ENCODE measurements at regions not wholly inside any gene's neighbourhood (a gene's known extent, or its start where the extent isn't known, plus 50 kb on each side); places are given as distances from the start of the nearest gene placed in this dataset.
"Not testable (repeated sequence)": the region's sequence is repeated elsewhere in the genome, so short reads cannot be mapped to it uniquely, and the experiment has no call there.

- Histone ChIP-seq H3K9me3 (ENCODE audit: control insufficient read depth, insufficient read depth, low read length) (no peaks in the 10 kb centered on the region), H3K36me3 (ENCODE audit: control insufficient read depth, insufficient read depth, low read length) (no peaks in the 10 kb centered on the region), H3K27me3 (ENCODE audit: control insufficient read depth, insufficient read depth, low read length) (no peaks in the 10 kb centered on the region), H3K4me1 (ENCODE audit: control insufficient read depth, insufficient read depth, low read length) (no peaks in the 10 kb centered on the region), H3K4me3 (ENCODE audit: low read length) (no peak overlapping the region), H3K27ac (ENCODE audit: low read length) (no peak overlapping the region)
- DNase-seq (ENCODE audit: low read depth, low spot score) = no peak
- no CpG with 5 or more reads among the region's 3 CpGs for WGBS (ENCODE audit: insufficient coverage, insufficient read length)
Measured at GRCh38 chr6:96345501-96345900, 176.1 kb upstream of the UFL1 start.

DNA sequence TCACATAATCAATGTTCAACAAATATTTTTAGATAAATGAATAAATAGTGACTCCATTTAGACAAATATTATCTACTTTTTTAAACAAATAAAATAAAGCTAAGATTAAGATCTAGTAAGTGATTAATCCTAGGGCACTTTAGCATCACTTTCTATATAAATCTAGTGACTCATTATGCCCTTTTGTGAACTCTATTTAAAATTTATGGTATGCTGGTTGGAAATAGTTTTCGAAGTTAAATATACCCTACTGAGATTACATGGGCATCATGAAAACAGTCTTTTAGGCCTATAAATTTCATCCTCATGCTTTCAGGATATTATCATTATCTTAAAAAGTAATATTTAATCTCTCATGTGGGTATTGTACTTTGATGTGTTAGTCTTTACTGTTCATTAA, 140.4 kb upstream of the UFL1 start:
- Histone ChIP-seq H3K36me3 (ENCODE audit: control insufficient read depth, insufficient read depth, low read length) (no peaks in the 10 kb centered on the region), H3K4me1 (ENCODE audit: control insufficient read depth, insufficient read depth, low read length) (no peaks in the 10 kb centered on the region), H3K4me3 (ENCODE audit: low read length) (no peak overlapping the region), H3K9me3 (ENCODE audit: control insufficient read depth, insufficient read depth, low read length) (no peaks in the 10 kb centered on the region), H3K27me3 (ENCODE audit: control insufficient read depth, insufficient read depth, low read length) (no peaks in the 10 kb centered on the region), H3K27ac (ENCODE audit: low read length) (no peak overlapping the region)
- whole genome bisulfite sequencing (ENCODE audit: insufficient coverage, insufficient read length) = no CpG with 5 or more reads among the region's 1 CpG
- DNase-seq (ENCODE audit: low read depth, low spot score) = no peak

GRCh38 chr6:96391776-96392360, 129.7 kb upstream of the UFL1 start:
- WGBS (ENCODE audit: insufficient coverage, insufficient read length) = no CpG with 5 or more reads among the region's 9 CpGs
- H3K9me3 ChIP-seq (ENCODE audit: control insufficient read depth, insufficient read depth, low read length) = no peaks in the 10 kb centered on the region
- H3K36me3 ChIP-seq (ENCODE audit: control insufficient read depth, insufficient read depth, low read length) = no peaks in the 10 kb centered on the region
- peak; percentile 52 for DNase-seq (ENCODE audit: low read depth, low spot score)
- H3K4me3 ChIP-seq (ENCODE audit: low read length) = no peak overlapping the region
- H3K27me3 ChIP-seq (ENCODE audit: control insufficient read depth, insufficient read depth, low read length) = no peaks in the 10 kb centered on the region
- no peaks in the 10 kb centered on the region for H3K4me1 ChIP-seq (ENCODE audit: control insufficient read depth, insufficient read depth, low read length)
- H3K27ac ChIP-seq (ENCODE audit: low read length) = no peak overlapping the region

DNA sequence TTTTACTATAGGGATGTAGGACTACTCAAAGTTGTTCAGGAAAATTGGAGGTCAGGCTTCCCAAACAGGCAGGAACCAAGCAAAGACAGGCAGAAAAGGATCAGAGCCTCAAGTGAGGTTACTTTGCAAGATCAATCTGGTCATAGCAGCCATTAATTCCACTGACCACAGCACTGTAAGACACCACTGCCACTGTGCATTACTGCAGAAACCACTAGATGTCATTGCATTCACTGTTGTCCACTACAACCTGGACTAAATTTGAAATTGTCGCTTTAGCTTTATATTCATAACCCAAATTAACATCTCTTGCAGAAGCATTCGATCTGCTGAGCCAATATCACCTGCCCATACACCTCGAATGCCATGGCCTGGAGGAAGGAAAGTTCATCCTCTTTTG, 126.9 kb upstream of the UFL1 start:
- Histone ChIP-seq H3K4me1 (ENCODE audit: control insufficient read depth, insufficient read depth, low read length) (no peaks in the 10 kb centered on the region), H3K27ac (ENCODE audit: low read length) (no peak overlapping the region), H3K36me3 (ENCODE audit: control insufficient read depth, insufficient read depth, low read length) (no peaks in the 10 kb centered on the region), H3K9me3 (ENCODE audit: control insufficient read depth, insufficient read depth, low read length) (no peaks in the 10 kb centered on the region), H3K4me3 (ENCODE audit: low read length) (no peak overlapping the region), H3K27me3 (ENCODE audit: control insufficient read depth, insufficient read depth, low read length) (no peaks in the 10 kb centered on the region)
- no CpG with 5 or more reads among the region's 3 CpGs for WGBS (ENCODE audit: insufficient coverage, insufficient read length)
- DNase-seq (ENCODE audit: low read depth, low spot score) = no peak

DNA sequence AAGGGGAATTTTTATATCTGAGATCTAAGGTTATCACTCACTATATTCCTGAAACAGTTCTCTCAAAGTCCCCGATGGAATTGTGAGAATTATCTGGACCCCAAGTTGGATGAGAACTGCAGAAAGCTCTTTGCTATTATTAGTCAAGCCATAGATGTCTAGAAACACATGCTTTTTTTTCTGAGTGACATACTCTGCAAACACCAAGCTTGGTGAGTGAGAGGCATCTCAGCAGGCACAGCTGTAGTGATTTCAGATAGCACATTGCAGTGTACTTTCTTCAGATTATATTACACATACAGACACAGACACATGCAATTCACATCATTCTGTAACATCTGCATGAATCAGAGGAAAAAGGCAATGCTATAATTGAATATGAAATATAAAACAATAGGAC, 111.1 kb upstream of the UFL1 start:
- Histone ChIP-seq H3K36me3 (ENCODE audit: control insufficient read depth, insufficient read depth, low read length) (no peaks in the 10 kb centered on the region), H3K27me3 (ENCODE audit: control insufficient read depth, insufficient read depth, low read length) (no peaks in the 10 kb centered on the region), H3K4me1 (ENCODE audit: control insufficient read depth, insufficient read depth, low read length) (no peaks in the 10 kb centered on the region; the same call in 1 of the 2 replicates), H3K9me3 (ENCODE audit: control insufficient read depth, insufficient read depth, low read length) (no peaks in the 10 kb centered on the region), H3K4me3 (ENCODE audit: low read length) (no peak overlapping the region), H3K27ac (ENCODE audit: low read length) (no peak overlapping the region)
- no peak for DNase-seq (ENCODE audit: low read depth, low spot score)
- no CpG with 5 or more reads among the region's 1 CpG for WGBS (ENCODE audit: insufficient coverage, insufficient read length)

DNA sequence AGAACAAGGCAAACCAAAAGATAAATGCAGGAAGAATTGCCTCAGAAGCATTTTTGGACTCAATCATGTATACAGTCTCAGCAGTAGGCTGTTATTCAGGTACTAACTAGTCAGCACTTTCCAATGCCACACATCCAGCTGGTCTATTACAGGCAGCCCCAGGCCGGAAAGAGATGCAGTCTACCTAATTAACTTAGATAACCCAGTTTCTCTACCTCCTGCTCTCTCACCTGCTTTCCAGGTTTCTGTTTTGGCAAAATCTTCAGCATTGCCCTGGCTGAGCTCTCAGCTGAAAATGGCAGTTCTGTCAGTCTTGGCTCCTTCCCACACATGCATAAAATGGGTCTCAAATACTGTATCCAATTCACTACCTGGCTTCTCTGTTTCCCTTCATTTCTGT, 101.3 kb upstream of the UFL1 start:
- WGBS (ENCODE audit: insufficient coverage, insufficient read length) = no CpG with 5 or more reads among the region's 1 CpG
- H3K4me1 ChIP-seq (ENCODE audit: control insufficient read depth, insufficient read depth, low read length) = no peaks in the 10 kb centered on the region

GRCh38 chr6:96433950-96434349, 87.7 kb upstream of the UFL1 start:
- Histone ChIP-seq H3K4me3 (ENCODE audit: low read length) (no peak overlapping the region), H3K27ac (ENCODE audit: low read length) (no peak overlapping the region), H3K36me3 (ENCODE audit: control insufficient read depth, insufficient read depth, low read length) (no peaks in the 10 kb centered on the region), H3K27me3 (ENCODE audit: control insufficient read depth, insufficient read depth, low read length) (no peaks in the 10 kb centered on the region), H3K9me3 (ENCODE audit: control insufficient read depth, insufficient read depth, low read length) (no peaks in the 10 kb centered on the region), H3K4me1 (ENCODE audit: control insufficient read depth, insufficient read depth, low read length) (no peaks in the 10 kb centered on the region)
- DNase-seq (ENCODE audit: low read depth, low spot score) = no peak
- no CpG with 5 or more reads among the region's 2 CpGs for WGBS (ENCODE audit: insufficient coverage, insufficient read length)

More for the DNA sequence above, 101.3 kb upstream of the UFL1 start:
- Histone ChIP-seq H3K9me3 (ENCODE audit: control insufficient read depth, insufficient read depth, low read length) (no peaks in the 10 kb centered on the region), H3K4me3 (ENCODE audit: low read length) (no peak overlapping the region), H3K27ac (ENCODE audit: low read length) (no peak overlapping the region), H3K36me3 (ENCODE audit: control insufficient read depth, insufficient read depth, low read length) (no peaks in the 10 kb centered on the region), H3K27me3 (ENCODE audit: control insufficient read depth, insufficient read depth, low read length) (no peaks in the 10 kb centered on the region)
- no peak for DNase-seq (ENCODE audit: low read depth, low spot score)

GRCh38 chr6:96436398-96436797, 85.2 kb upstream of the UFL1 start:
- Histone ChIP-seq H3K4me3 (ENCODE audit: low read length) (no peak overlapping the region), H3K27me3 (ENCODE audit: control insufficient read depth, insufficient read depth, low read length) (no peaks in the 10 kb centered on the region), H3K4me1 (ENCODE audit: control insufficient read depth, insufficient read depth, low read length) (no peaks in the 10 kb centered on the region), H3K9me3 (ENCODE audit: control insufficient read depth, insufficient read depth, low read length) (no peaks in the 10 kb centered on the region), H3K27ac (ENCODE audit: low read length) (no peak overlapping the region), H3K36me3 (ENCODE audit: control insufficient read depth, insufficient read depth, low read length) (no peaks in the 10 kb centered on the region)
- no peak for DNase-seq (ENCODE audit: low read depth, low spot score)
- WGBS (ENCODE audit: insufficient coverage, insufficient read length) = no CpG with 5 or more reads among the region's 4 CpGs

DNA sequence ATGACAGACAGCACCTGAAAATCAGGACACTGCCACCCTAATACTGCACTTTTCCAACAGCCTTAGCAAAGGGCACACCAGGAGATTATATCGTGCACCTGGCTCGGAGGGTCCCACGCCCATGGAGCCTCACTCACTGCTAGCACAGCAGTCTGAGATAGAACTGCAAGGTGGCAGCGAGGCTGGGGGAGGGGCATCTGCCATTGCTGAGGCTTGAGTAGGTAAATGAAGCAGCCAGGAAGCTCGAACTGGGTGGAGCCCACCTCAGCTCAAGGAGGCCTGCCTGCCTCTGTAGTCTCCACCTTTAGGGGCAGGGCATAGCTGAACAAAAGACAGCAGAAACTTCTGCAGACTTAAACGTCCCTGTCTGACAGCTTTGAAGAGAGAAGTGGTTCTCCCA, 84.4 kb upstream of the UFL1 start:
- not testable (repeated sequence) for H3K36me3 ChIP-seq (ENCODE audit: control insufficient read depth, insufficient read depth, low read length); H3K27me3 ChIP-seq (ENCODE audit: control insufficient read depth, insufficient read depth, low read length); H3K4me1 ChIP-seq (ENCODE audit: control insufficient read depth, insufficient read depth, low read length); H3K27ac ChIP-seq (ENCODE audit: low read length); H3K4me3 ChIP-seq (ENCODE audit: low read length); DNase-seq (ENCODE audit: low read depth, low spot score); H3K9me3 ChIP-seq (ENCODE audit: control insufficient read depth, insufficient read depth, low read length)
- WGBS (ENCODE audit: insufficient coverage, insufficient read length) = no CpG with 5 or more reads among the region's 6 CpGs

DNA sequence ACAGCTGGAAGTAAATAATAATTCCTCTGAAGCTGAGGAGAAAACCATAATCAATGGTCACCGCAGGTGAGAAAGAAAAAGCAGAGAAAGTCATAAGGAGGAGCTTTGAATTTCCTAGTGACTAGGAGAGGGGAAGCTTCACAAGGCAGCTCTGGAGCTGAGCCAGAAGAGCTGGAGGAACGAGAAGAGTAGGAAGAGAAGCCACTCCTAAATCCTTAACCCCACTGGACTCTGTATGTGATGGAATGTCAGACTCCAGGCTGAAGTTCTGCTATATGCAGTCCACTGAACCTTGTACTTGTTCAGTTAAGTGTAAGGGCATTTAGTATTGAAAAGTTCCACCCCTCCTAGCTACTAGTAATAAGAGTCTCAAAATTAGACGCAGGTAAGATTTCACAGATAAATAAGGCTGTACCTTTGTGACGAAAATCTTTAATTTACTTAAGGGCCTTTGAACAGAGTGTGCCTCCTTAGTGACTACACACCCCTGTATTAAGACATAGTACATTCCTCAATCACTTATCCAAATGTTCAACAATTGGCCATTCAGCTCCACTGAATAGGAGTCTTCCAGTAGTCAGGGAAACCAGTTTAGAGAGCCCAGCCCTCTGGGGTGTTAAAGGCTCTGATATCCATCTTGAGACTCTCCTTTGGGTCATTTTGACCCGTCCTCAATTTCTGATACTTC, 71.4 kb upstream of the UFL1 start:
- Histone ChIP-seq H3K36me3 (ENCODE audit: control insufficient read depth, insufficient read depth, low read length) (no peaks in the 10 kb centered on the region), H3K4me3 (ENCODE audit: low read length) (no peak overlapping the region), H3K27me3 (ENCODE audit: control insufficient read depth, insufficient read depth, low read length) (no peaks in the 10 kb centered on the region), H3K4me1 (ENCODE audit: control insufficient read depth, insufficient read depth, low read length) (no peaks in the 10 kb centered on the region), H3K9me3 (ENCODE audit: control insufficient read depth, insufficient read depth, low read length) (no peaks in the 10 kb centered on the region), H3K27ac (ENCODE audit: low read length) (no peak overlapping the region)
- no peak for DNase-seq (ENCODE audit: low read depth, low spot score)
- no CpG with 5 or more reads among the region's 5 CpGs for WGBS (ENCODE audit: insufficient coverage, insufficient read length)

GRCh38 chr6:96450770-96451130, 70.9 kb upstream of the UFL1 start:
- Histone ChIP-seq H3K9me3 (ENCODE audit: control insufficient read depth, insufficient read depth, low read length) (no peaks in the 10 kb centered on the region), H3K27ac (ENCODE audit: low read length) (no peak overlapping the region), H3K4me1 (ENCODE audit: control insufficient read depth, insufficient read depth, low read length) (no peaks in the 10 kb centered on the region), H3K27me3 (ENCODE audit: control insufficient read depth, insufficient read depth, low read length) (no peaks in the 10 kb centered on the region), H3K36me3 (ENCODE audit: control insufficient read depth, insufficient read depth, low read length) (no peaks in the 10 kb centered on the region), H3K4me3 (ENCODE audit: low read length) (no peak overlapping the region)
- DNase-seq (ENCODE audit: low read depth, low spot score) = no peak

Measured in iPS DF 6.9 (cell line).